Endothelial cell (in vitro differentiated cells): ENCODE measurements at regions not wholly inside any gene's neighbourhood (a gene's known extent, or its start where the extent isn't known, plus 50 kb on each side); places are given as distances from the start of the nearest gene placed in this dataset.

Experiments
- DNase-seq: peaks from one replicate; pipeline ENCODE4 v3.0.0; 2021; ENCODE audit warnings: low spot score
- H3K27ac Mint-ChIP-seq: one replicate; pipeline ENCODE4 v1.8.0; 2021; ENCODE audit warnings: mixed read lengths, inconsistent platforms; ENCODE audit not compliant: unreplicated experiment
- H3K27me3 Mint-ChIP-seq: one replicate; pipeline ENCODE4 v1.8.0; 2021; ENCODE audit warnings: mild to moderate bottlenecking, moderate library complexity, mixed read lengths, inconsistent platforms; ENCODE audit not compliant: unreplicated experiment
- H3K36me3 Mint-ChIP-seq: one replicate; pipeline ENCODE4 v1.8.0; 2021; ENCODE audit warnings: mild to moderate bottlenecking, low read depth, mixed read lengths, inconsistent platforms; ENCODE audit not compliant: unreplicated experiment
- H3K4me1 Mint-ChIP-seq: one replicate; pipeline ENCODE4 v1.8.0; 2021; ENCODE audit warnings: mild to moderate bottlenecking, mixed read lengths, inconsistent platforms; ENCODE audit not compliant: unreplicated experiment
- H3K4me3 Mint-ChIP-seq: one replicate; pipeline ENCODE4 v1.8.0; 2021; ENCODE audit warnings: mild to moderate bottlenecking, mixed read lengths, inconsistent platforms; ENCODE audit not compliant: unreplicated experiment
- H3K9me3 Mint-ChIP-seq: one replicate; pipeline ENCODE4 v1.8.0; 2021; ENCODE audit warnings: mixed read lengths, inconsistent platforms; ENCODE audit not compliant: unreplicated experiment
- CTCF ChIP-seq: fragments of 200-600 bp; sonication (generic); IDR thresholded peaks from one replicate; pipeline ENCODE4 v1.5.0; 2021; ENCODE audit warnings: antibody characterized with exemption; ENCODE audit not compliant: unreplicated experiment

GRCh38 chr18:56176751-56177150 is 461.6 kb downstream of the TXNL1 start:
- no peaks in the 10 kb centered on the region for H3K36me3 Mint-ChIP-seq
- no peak overlapping the region for H3K27ac Mint-ChIP-seq
- H3K27me3 Mint-ChIP-seq: peaks cover 3% of the 10 kb centered on the region
- TF ChIP-seq CTCF: no peak
- H3K4me1 Mint-ChIP-seq: no peaks in the 10 kb centered on the region
- no peak for DNase-seq
- no peak overlapping the region for H3K4me3 Mint-ChIP-seq
- H3K9me3 Mint-ChIP-seq: no peaks in the 10 kb centered on the region

- Mint-ChIP-seq H3K36me3 (no peaks in the 10 kb centered on the region), H3K4me1 (no peaks in the 10 kb centered on the region), H3K4me3 (no peak overlapping the region), H3K27ac (no peak overlapping the region), H3K9me3 (no peaks in the 10 kb centered on the region), H3K27me3 (peaks cover 4% of the 10 kb centered on the region)
- DNase-seq: no peak
- TF ChIP-seq CTCF: no peak
Measured at GRCh38 chr18:56175330-56176001, 462.9 kb downstream of the TXNL1 start.

GRCh38 chr18:56173542-56174220 is 464.7 kb downstream of the TXNL1 start:
- no peaks in the 10 kb centered on the region for H3K36me3 Mint-ChIP-seq
- H3K27ac Mint-ChIP-seq: no peak overlapping the region
- DNase-seq: no peak
- H3K27me3 Mint-ChIP-seq: peaks cover 4% of the 10 kb centered on the region
- no peaks in the 10 kb centered on the region for H3K4me1 Mint-ChIP-seq
- H3K4me3 Mint-ChIP-seq: no peak overlapping the region
- no peak for TF ChIP-seq CTCF
- H3K9me3 Mint-ChIP-seq: no peaks in the 10 kb centered on the region

GRCh38 chr18:56172527-56172926 is 465.9 kb downstream of the TXNL1 start:
- Mint-ChIP-seq H3K4me1 (peaks cover 5% of the 10 kb centered on the region), H3K4me3 (no peak overlapping the region), H3K9me3 (no peaks in the 10 kb centered on the region), H3K27ac (no peak overlapping the region), H3K36me3 (no peaks in the 10 kb centered on the region), H3K27me3 (peaks cover 4% of the 10 kb centered on the region)
- no peak for TF ChIP-seq CTCF
- no peak for DNase-seq

- H3K4me3 Mint-ChIP-seq: no peak overlapping the region
- peaks cover 4% of the 10 kb centered on the region for H3K27me3 Mint-ChIP-seq
- no peak for DNase-seq
- no peaks in the 10 kb centered on the region for H3K36me3 Mint-ChIP-seq
- no peak overlapping the region for H3K27ac Mint-ChIP-seq
- no peak for TF ChIP-seq CTCF
- peaks cover 7% of the 10 kb centered on the region for H3K4me1 Mint-ChIP-seq
- H3K9me3 Mint-ChIP-seq: no peaks in the 10 kb centered on the region
Measured at GRCh38 chr18:56171848-56172247, 466.5 kb downstream of the TXNL1 start.
